OCI-LY3 (cell line): ENCODE measurements at regions not wholly inside any gene's neighbourhood (a gene's known extent, or its start where the extent isn't known, plus 50 kb on each side); places are given as distances from the start of the nearest gene placed in this dataset.
"Not testable (repeated sequence)": the region's sequence is repeated elsewhere in the genome, so short reads cannot be mapped to it uniquely, and the experiment has no call there.

ENCODE experiments used
- H2AFZ ChIP-seq: fragments of 200-600, 300-600 bp; shearing (Covaris generic); 2 replicates; pipeline ENCODE4 v1.6.0; 2014; ENCODE audit warnings: antibody characterized with exemption, low read depth, low read length
- H3K27ac ChIP-seq: fragments of 200-600, 300-600 bp; sonication (generic); 2 replicates; pipeline ENCODE4 v1.5.1; 2014; ENCODE audit warnings: mild to moderate bottlenecking, low read length, moderate library complexity, mixed read lengths
- H3K27me3 ChIP-seq: fragments of 200-600, 300-600 bp; sonication (generic); 2 replicates; pipeline ENCODE4 v1.6.1; 2014; ENCODE audit warnings: low read depth, low read length, mixed read lengths
- H3K36me3 ChIP-seq: fragments of 200-600, 300-600 bp; sonication (generic); replicated peaks from 2 replicates; pipeline ENCODE3; 2014; ENCODE audit warnings: low read depth, low read length, mixed read lengths
- H3K4me1 ChIP-seq: fragments of 300-600, 200-600 bp; sonication (generic); 2 replicates; pipeline ENCODE4 v1.6.1; 2014; ENCODE audit warnings: low read length, mixed read lengths
- H3K4me2 ChIP-seq: fragments of 200-600, 300-600 bp; sonication (generic); 2 replicates; pipeline ENCODE4 v1.6.1; 2014; ENCODE audit warnings: low read length, mixed read lengths
- H3K4me3 ChIP-seq: fragments of 300-600, 200-600 bp; sonication (generic); 2 replicates; pipeline ENCODE4 v1.5.1; 2014; ENCODE audit warnings: antibody characterized with exemption, mild to moderate bottlenecking, low read length, moderate library complexity
- H3K79me2 ChIP-seq: fragments of 300-600, 200-600 bp; shearing (Covaris generic); 2 replicates; pipeline ENCODE4 v1.6.1; 2014; ENCODE audit warnings: mild to moderate bottlenecking, low read length, mixed read lengths
- H3K9ac ChIP-seq: fragments of 300-600, 200-600 bp; shearing (Covaris generic); 2 replicates; pipeline ENCODE4 v1.6.0; 2014; ENCODE audit warnings: mild to moderate bottlenecking, low read length, moderate library complexity
- H3K9me3 ChIP-seq: fragments of 200-600, 300-600 bp; shearing (Covaris generic); 2 replicates; pipeline ENCODE4 v1.6.1; 2014; ENCODE audit warnings: low read length, mixed read lengths; ENCODE audit not compliant: insufficient read depth
- H4K20me1 ChIP-seq: fragments of 200-600, 300-600 bp; sonication (generic); 2 replicates; pipeline ENCODE4 v1.6.1; 2016; ENCODE audit warnings: low read length, mixed read lengths; ENCODE audit not compliant: insufficient read depth
- EZH2phosphoT487 ChIP-seq: fragments of 200-600 bp; shearing (Covaris generic); IDR thresholded peaks from 2 replicates; pipeline ENCODE4 v1.6.1; 2018; ENCODE audit warnings: antibody characterized with exemption, mixed run types, low read depth
- TF ChIP-seq, protein P1 (sequence below): fragments of 200-600, 300-600 bp; sonication (generic); IDR thresholded peaks from 2 replicates; pipeline ENCODE4 v1.5.1; 2014; ENCODE audit warnings: antibody characterized with exemption, low read length, low read depth

DNA sequence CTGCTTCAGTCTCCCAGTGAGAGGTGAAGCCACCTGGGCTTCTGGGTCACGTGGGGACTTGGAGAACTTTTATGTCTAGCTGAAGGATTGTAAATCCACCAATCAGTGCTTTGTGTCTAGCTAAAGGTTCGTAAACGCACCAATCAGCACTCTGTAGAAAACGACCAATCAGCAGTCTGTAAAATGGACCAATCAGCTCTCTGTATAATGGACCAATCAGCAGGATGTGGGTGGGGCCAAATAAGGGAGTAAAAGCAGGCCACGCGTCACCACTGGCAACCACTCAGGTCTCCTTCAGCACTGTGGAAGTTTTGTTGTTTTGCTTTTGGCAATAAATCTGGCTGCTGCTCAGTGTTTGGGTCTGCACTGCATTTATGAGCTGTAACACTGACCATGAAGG lies 69.1 kb upstream of the NREP start:
- Histone ChIP-seq H3K27ac (no peak overlapping the region), H3K4me1 (no peaks in the 10 kb centered on the region), H3K9ac (no peak overlapping the region), H3K4me2 (no peak overlapping the region), H2AFZ (no peak overlapping the region), H3K79me2 (no peaks in the 10 kb centered on the region), H3K27me3 (no peaks in the 10 kb centered on the region), H3K36me3 (no peaks in the 10 kb centered on the region), H3K9me3 (no peaks in the 10 kb centered on the region), H4K20me1 (no peaks in the 10 kb centered on the region), H3K4me3 (no peak overlapping the region)
- TF ChIP-seq EZH2phosphoT487 = no peak
- TF ChIP-seq, protein P1, sequence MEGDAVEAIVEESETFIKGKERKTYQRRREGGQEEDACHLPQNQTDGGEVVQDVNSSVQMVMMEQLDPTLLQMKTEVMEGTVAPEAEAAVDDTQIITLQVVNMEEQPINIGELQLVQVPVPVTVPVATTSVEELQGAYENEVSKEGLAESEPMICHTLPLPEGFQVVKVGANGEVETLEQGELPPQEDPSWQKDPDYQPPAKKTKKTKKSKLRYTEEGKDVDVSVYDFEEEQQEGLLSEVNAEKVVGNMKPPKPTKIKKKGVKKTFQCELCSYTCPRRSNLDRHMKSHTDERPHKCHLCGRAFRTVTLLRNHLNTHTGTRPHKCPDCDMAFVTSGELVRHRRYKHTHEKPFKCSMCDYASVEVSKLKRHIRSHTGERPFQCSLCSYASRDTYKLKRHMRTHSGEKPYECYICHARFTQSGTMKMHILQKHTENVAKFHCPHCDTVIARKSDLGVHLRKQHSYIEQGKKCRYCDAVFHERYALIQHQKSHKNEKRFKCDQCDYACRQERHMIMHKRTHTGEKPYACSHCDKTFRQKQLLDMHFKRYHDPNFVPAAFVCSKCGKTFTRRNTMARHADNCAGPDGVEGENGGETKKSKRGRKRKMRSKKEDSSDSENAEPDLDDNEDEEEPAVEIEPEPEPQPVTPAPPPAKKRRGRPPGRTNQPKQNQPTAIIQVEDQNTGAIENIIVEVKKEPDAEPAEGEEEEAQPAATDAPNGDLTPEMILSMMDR = no peak

DNA sequence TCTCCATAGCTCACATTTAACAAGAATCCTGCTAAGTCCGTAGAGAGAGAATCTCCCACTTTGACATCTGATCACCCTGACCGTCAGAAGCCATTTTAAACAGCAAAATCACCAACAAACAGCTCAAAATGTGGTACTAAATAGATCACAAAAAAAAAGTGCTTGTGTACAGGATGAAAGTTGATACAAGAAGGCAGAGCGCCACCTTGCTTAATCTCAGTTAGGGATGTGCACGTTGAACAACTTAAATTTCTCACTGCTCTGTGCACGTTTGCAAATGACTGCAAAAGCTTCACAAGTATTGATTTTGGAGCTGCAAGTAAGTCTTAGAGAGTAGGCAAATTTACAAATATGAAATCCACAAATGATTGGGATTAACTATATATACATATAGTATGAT lies 63.1 kb upstream of the NREP start:
- Histone ChIP-seq H3K27me3 (no peaks in the 10 kb centered on the region), H3K4me2 (no peak overlapping the region), H3K4me3 (no peak overlapping the region), H3K9me3 (no peaks in the 10 kb centered on the region), H3K4me1 (no peaks in the 10 kb centered on the region), H4K20me1 (no peaks in the 10 kb centered on the region), H3K27ac (no peak overlapping the region), H2AFZ (no peak overlapping the region), H3K9ac (no peak overlapping the region), H3K79me2 (no peaks in the 10 kb centered on the region), H3K36me3 (no peaks in the 10 kb centered on the region)
- TF ChIP-seq, protein P1 = peak; percentile 22
- no peak for TF ChIP-seq EZH2phosphoT487

DNA sequence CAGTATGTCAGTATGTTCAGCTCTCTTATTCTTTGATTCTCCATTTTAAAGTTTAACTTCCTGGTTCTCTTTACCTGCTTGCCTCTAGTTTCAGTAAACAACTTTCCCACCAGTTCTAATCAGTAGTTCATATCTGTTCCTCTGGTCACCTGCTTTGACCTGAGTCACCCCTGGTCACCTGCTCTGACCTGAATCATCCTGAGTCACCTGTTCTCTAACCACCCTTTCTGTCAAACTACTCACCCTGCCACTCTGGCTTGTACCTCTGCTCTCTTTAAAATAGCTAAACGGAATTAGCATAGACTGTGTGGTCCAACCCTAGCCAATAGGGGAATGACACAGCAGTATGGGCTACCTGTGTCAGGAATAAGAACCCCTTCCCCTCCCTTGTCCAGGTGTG lies 62.0 kb upstream of the NREP start:
- H3K79me2 ChIP-seq, H4K20me1 ChIP-seq, H3K9ac ChIP-seq, H3K4me3 ChIP-seq, H3K4me2 ChIP-seq, H3K9me3 ChIP-seq, H3K27ac ChIP-seq, H3K4me1 ChIP-seq, H3K27me3 ChIP-seq, H3K36me3 ChIP-seq, H2AFZ ChIP-seq: not testable (repeated sequence)

DNA sequence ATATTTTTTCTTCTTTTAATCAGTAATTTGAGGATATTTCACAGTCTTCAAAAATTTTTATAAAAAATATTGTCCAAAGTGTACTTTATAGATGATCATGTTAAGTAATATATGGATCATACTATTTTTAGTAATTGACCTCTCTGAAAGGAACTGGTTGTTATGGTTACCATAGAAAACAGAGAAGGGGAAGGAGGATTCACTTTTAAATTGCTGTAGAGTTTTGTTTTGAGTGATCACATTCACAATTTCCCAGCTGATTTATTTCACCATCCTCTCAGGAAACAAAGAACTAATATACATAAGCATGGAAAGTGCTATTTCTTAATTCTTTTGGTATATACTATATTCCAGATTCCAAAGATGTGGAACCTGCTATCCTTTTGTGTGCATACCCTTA lies 56.5 kb upstream of the NREP start:
- no peaks in the 10 kb centered on the region for H3K79me2 ChIP-seq
- no peaks in the 10 kb centered on the region for H3K9me3 ChIP-seq
- H2AFZ ChIP-seq = no peak overlapping the region
- H3K4me1 ChIP-seq = peaks cover 12% of the 10 kb centered on the region
- H4K20me1 ChIP-seq = no peaks in the 10 kb centered on the region
- H3K36me3 ChIP-seq = no peaks in the 10 kb centered on the region
- H3K4me2 ChIP-seq = peak overlapping the region; percentile 24; the same call in 1 of the 2 replicates
- no peak for TF ChIP-seq EZH2phosphoT487
- TF ChIP-seq, protein P1 = no peak
- no peaks in the 10 kb centered on the region for H3K27me3 ChIP-seq
- H3K4me3 ChIP-seq = no peak overlapping the region
- H3K27ac ChIP-seq = no peak overlapping the region
- H3K9ac ChIP-seq = no peak overlapping the region

DNA sequence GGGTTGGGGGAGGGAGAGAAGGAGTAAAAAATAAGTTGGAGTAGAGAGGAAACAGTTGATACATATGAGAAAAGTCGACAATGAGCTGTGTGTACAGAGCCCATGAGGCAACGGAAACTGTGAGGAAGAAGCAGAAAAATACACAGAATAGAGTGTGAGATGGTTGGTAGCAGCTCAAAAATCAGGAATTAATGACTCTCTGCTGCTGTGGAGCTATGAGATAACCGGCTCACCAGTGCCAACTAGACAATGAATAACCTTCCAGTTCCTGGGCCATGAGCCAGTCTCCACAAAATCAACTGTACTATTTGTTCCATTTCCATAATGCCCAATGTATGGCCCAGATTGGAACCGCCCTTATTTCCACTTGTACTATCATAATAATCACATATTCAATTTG lies 53.1 kb upstream of the NREP start:
- H3K27ac ChIP-seq = no peak overlapping the region
- no peak overlapping the region for H3K4me2 ChIP-seq
- no peaks in the 10 kb centered on the region for H3K9me3 ChIP-seq
- no peak overlapping the region for H2AFZ ChIP-seq
- H3K4me3 ChIP-seq = no peak overlapping the region
- H3K9ac ChIP-seq = no peak overlapping the region
- no peaks in the 10 kb centered on the region for H3K79me2 ChIP-seq
- no peaks in the 10 kb centered on the region for H4K20me1 ChIP-seq
- TF ChIP-seq, protein P1 = no peak
- no peak for TF ChIP-seq EZH2phosphoT487
- no peaks in the 10 kb centered on the region for H3K36me3 ChIP-seq
- H3K27me3 ChIP-seq = no peaks in the 10 kb centered on the region
- H3K4me1 ChIP-seq = peaks cover 12% of the 10 kb centered on the region
